ENCODE measurements at regions not wholly inside any gene's neighbourhood (a gene's known extent, or its start where the extent isn't known, plus 50 kb on each side); places are given as distances from the start of the nearest gene placed in this dataset.

- H3K27me3 ChIP-seq (ENCODE audit: control insufficient read depth in 1 of 2, insufficient read depth in 2 of 2, low read length in 2 of 2): peaks cover 8 to 29% of the 10 kb centered on the region in 2 donors
- H3K4me1 ChIP-seq (ENCODE audit: control insufficient read depth, insufficient read depth, low read length): peaks cover 1% of the 10 kb centered on the region
- H3K9me3 ChIP-seq (ENCODE audit: control insufficient read depth in 2 of 2, low read length in 2 of 2): peaks cover 7 to 17% of the 10 kb centered on the region in 2 donors
- no peak overlapping the region for H3K9ac ChIP-seq (ENCODE audit: low read length in 2 of 2)
- H3K27ac ChIP-seq (ENCODE audit: low read length): no peak overlapping the region
- no peaks in the 10 kb centered on the region for H3K36me3 ChIP-seq (ENCODE audit: control insufficient read depth in 2 of 2, insufficient read depth in 2 of 2, low read length in 2 of 2)
- H3K4me3 ChIP-seq (ENCODE audit: low read length in 2 of 2): no peak overlapping the region
Measured at GRCh38 chr17:79671085-79671694, 59.6 kb upstream of the ENPP7 start.

GRCh38 chr17:79670537-79671084, 59.8 kb upstream of the RBFOX3 start:
- H3K27ac ChIP-seq (ENCODE audit: low read length): no peak overlapping the region
- H3K4me1 ChIP-seq (ENCODE audit: control insufficient read depth, insufficient read depth, low read length): peaks cover 6% of the 10 kb centered on the region
- H3K9me3 ChIP-seq (ENCODE audit: control insufficient read depth in 2 of 2, low read length in 2 of 2): peaks cover 7 to 17% of the 10 kb centered on the region in 2 donors
- no peaks in the 10 kb centered on the region for H3K36me3 ChIP-seq (ENCODE audit: control insufficient read depth in 2 of 2, insufficient read depth in 2 of 2, low read length in 2 of 2)
- no peak overlapping the region for H3K9ac ChIP-seq (ENCODE audit: low read length in 2 of 2)
- no peak overlapping the region for H3K4me3 ChIP-seq (ENCODE audit: low read length in 2 of 2)
- H3K27me3 ChIP-seq (ENCODE audit: control insufficient read depth in 1 of 2, insufficient read depth in 2 of 2, low read length in 2 of 2): peaks cover 8 to 29% of the 10 kb centered on the region in 2 donors

DNA sequence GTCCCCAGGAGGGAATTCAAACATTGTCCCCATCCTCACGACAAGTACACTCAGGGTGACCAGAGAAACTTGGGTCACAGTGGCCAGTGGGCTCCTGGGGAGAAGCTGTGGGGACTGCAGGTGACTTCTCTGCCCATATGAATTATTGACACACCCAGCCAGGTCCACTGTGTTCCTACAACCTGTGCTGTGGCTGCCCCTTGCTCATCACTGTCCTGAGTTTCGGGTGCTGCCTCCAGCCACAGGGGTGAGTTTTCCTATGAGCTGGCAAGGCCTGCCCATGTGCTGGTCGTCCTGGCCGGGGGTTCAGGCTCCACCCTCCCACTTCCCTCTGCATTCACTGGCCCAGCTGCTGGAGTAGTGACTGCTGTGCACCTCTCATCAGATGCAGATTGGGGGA, 59.0 kb upstream of the RBFOX3 start:
- Histone ChIP-seq H3K9ac (ENCODE audit: low read length in 2 of 2) (no peak overlapping the region), H3K4me1 (ENCODE audit: control insufficient read depth, insufficient read depth, low read length) (peaks cover 8% of the 10 kb centered on the region), H3K9me3 (ENCODE audit: control insufficient read depth in 2 of 2, low read length in 2 of 2) (peaks cover 7 to 17% of the 10 kb centered on the region in 2 donors), H3K4me3 (ENCODE audit: low read length in 2 of 2) (no peak overlapping the region), H3K27me3 (ENCODE audit: control insufficient read depth in 1 of 2, insufficient read depth in 2 of 2, low read length in 2 of 2) (peaks cover 8 to 26% of the 10 kb centered on the region in 2 donors), H3K36me3 (ENCODE audit: control insufficient read depth in 2 of 2, insufficient read depth in 2 of 2, low read length in 2 of 2) (no peaks in the 10 kb centered on the region), H3K27ac (ENCODE audit: low read length) (no peak overlapping the region)

DNA sequence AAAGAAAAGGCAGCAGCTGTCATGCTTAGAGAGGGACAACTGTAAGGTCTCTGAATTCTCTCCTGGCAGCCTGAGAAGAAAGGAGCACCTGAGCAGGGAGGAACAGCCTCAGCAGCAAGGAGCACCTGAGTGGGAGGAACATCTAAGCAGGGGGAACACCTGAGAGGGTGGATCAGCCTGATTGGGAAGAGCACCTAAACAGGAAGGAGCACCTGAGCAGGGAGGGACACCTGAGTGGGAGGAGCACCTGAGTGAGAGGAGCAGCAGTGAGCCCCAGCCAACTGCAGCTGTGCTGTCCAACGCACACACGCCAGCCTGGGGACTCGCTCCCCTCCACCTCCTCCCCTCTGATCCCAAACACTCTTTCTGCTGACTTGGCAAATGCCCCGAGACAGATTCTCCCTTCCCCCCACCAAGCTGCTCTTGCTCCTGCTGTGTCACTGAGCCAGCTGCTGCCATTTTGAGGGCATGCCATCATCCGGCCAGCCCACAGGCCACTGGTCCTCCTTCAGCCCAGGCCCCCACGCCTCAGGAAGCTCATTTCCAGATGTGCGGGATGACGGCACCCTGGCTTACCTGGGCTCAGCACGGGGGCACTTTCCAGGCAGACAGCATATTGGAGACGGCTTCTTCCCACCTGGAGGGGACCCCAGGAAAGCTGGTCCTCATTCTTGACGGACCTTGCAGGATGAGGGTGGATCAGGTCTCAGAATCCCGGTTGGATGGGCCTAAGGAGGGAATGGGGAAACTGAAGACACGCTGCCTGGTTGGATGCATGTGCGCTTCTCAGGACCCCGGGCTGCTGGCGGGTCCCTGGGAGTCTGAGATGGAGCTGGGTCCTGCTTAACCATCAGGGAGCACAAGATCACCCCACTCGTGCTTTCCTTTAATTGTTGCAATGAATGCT, 57.7 kb upstream of the RBFOX3 start:
- Histone ChIP-seq H3K4me3 (ENCODE audit: low read length in 2 of 2) (no peak overlapping the region), H3K27ac (ENCODE audit: low read length) (no peak overlapping the region), H3K36me3 (ENCODE audit: control insufficient read depth in 2 of 2, insufficient read depth in 2 of 2, low read length in 2 of 2) (no peaks in the 10 kb centered on the region), H3K9ac (ENCODE audit: low read length in 2 of 2) (no peak overlapping the region), H3K27me3 (ENCODE audit: control insufficient read depth in 1 of 2, insufficient read depth in 2 of 2, low read length in 2 of 2) (peaks cover 8 to 18% of the 10 kb centered on the region in 2 donors), H3K9me3 (ENCODE audit: control insufficient read depth in 2 of 2, low read length in 2 of 2) (peaks cover 4 to 8% of the 10 kb centered on the region in 2 donors), H3K4me1 (ENCODE audit: control insufficient read depth, insufficient read depth, low read length) (peaks cover 8% of the 10 kb centered on the region)

DNA sequence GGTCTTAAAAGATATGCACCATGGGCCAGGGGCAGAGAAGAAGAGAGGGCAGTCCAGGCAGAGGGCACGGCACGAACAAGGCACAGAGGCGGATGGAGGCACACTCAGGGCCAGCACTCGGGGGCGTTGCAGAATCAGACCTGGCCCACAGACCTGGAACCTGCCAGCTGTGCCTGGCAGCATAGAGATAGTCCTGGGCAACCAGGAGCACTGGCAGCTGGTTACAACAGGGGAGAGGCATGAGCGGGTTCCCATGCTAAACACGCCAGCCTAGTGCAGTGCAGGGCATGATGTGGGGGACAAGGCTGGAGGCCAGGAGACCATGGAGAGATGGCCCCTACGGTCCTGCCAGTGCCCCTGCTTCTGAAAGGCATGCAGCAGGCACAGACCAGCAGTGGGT, 56.9 kb upstream of the RBFOX3 start:
- H3K4me1 ChIP-seq (ENCODE audit: control insufficient read depth, insufficient read depth, low read length): peaks cover 8% of the 10 kb centered on the region
- H3K4me3 ChIP-seq (ENCODE audit: low read length in 2 of 2): no peak overlapping the region
- H3K27ac ChIP-seq (ENCODE audit: low read length): no peak overlapping the region
- peaks cover 8 to 18% of the 10 kb centered on the region in 2 donors for H3K27me3 ChIP-seq (ENCODE audit: control insufficient read depth in 1 of 2, insufficient read depth in 2 of 2, low read length in 2 of 2)
- no peak overlapping the region for H3K9ac ChIP-seq (ENCODE audit: low read length in 2 of 2)
- no peaks in the 10 kb centered on the region for H3K36me3 ChIP-seq (ENCODE audit: control insufficient read depth in 2 of 2, insufficient read depth in 2 of 2, low read length in 2 of 2)
- H3K9me3 ChIP-seq (ENCODE audit: control insufficient read depth in 2 of 2, low read length in 2 of 2): peaks cover 0 to 7% of the 10 kb centered on the region in 2 donors

- Histone ChIP-seq H3K4me3 (ENCODE audit: low read length in 2 of 2) (no peak overlapping the region), H3K9ac (ENCODE audit: low read length in 2 of 2) (no peak overlapping the region), H3K27me3 (ENCODE audit: control insufficient read depth in 1 of 2, insufficient read depth in 2 of 2, low read length in 2 of 2) (peaks cover 8 to 14% of the 10 kb centered on the region in 2 donors), H3K36me3 (ENCODE audit: control insufficient read depth in 2 of 2, insufficient read depth in 2 of 2, low read length in 2 of 2) (no peaks in the 10 kb centered on the region), H3K27ac (ENCODE audit: low read length) (no peak overlapping the region), H3K4me1 (ENCODE audit: control insufficient read depth, insufficient read depth, low read length) (peaks cover 8% of the 10 kb centered on the region), H3K9me3 (ENCODE audit: control insufficient read depth in 2 of 2, low read length in 2 of 2) (peaks cover 0 to 4% of the 10 kb centered on the region in 2 donors)
Measured at GRCh38 chr17:79667121-79667715, 56.4 kb upstream of the RBFOX3 start.

- peaks cover 2 to 6% of the 10 kb centered on the region in 2 donors for H3K9me3 ChIP-seq (ENCODE audit: control insufficient read depth in 2 of 2, low read length in 2 of 2)
- H3K27ac ChIP-seq (ENCODE audit: low read length): no peak overlapping the region
- H3K4me1 ChIP-seq (ENCODE audit: control insufficient read depth, insufficient read depth, low read length): peaks cover 8% of the 10 kb centered on the region
- H3K4me3 ChIP-seq (ENCODE audit: low read length in 2 of 2): no peak overlapping the region
- H3K27me3 ChIP-seq (ENCODE audit: control insufficient read depth in 1 of 2, insufficient read depth in 2 of 2, low read length in 2 of 2): peaks cover 6 to 11% of the 10 kb centered on the region in 2 donors
- no peak overlapping the region for H3K9ac ChIP-seq (ENCODE audit: low read length in 2 of 2)
- H3K36me3 ChIP-seq (ENCODE audit: control insufficient read depth in 2 of 2, insufficient read depth in 2 of 2, low read length in 2 of 2): no peaks in the 10 kb centered on the region
Measured at GRCh38 chr17:79666111-79666510, 55.3 kb upstream of the RBFOX3 start.

DNA sequence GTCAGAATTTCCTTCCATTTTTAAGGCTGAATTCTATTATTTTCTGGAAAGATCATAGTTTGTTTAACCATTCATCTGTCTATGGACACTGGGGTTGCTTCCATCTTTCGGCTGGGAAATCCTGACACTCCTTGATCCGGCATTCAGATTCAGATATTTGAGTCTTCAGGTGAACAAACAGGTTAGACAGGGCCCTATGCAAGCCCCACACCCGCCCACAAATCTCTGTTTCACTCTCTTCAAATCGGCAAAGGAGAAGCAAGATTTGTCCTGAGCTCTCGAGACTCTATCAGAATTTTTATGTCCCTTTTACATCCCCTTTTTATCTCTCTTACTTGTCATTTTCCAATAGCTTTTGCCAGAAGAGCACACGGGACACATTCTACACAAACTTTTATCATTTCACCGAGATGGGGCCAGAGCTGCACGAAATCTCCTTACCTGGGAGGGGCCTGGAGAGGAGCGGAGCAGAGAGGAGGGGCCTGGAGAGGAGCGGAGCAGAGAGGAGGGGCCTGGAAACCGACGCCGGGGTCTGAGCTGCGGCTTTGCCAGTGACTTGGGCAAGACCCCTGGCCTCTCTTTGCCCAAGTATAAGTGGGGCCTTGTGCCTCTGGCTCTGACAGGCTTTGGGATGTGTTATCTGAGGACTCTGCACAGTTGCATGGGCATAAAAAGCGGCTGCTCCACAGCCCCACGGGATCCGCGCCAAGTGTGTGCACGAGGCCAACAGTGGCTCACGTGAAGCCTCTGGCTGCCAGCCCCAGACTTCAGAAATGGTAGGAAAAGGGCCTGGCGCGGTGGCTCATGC, 54.3 kb upstream of the RBFOX3 start:
- H3K27ac ChIP-seq (ENCODE audit: low read length): peak overlapping the region; percentile 46
- peaks cover 8% of the 10 kb centered on the region for H3K4me1 ChIP-seq (ENCODE audit: control insufficient read depth, insufficient read depth, low read length)
- peaks cover 2 to 8% of the 10 kb centered on the region in 2 donors for H3K9me3 ChIP-seq (ENCODE audit: control insufficient read depth in 2 of 2, low read length in 2 of 2)
- no peak overlapping the region for H3K9ac ChIP-seq (ENCODE audit: low read length in 2 of 2)
- H3K27me3 ChIP-seq (ENCODE audit: control insufficient read depth in 1 of 2, insufficient read depth in 2 of 2, low read length in 2 of 2): peaks cover 2 to 8% of the 10 kb centered on the region in 2 donors
- H3K4me3 ChIP-seq (ENCODE audit: low read length in 2 of 2): peak overlapping the region in 1 of 2 donors; percentile 29
- no peaks in the 10 kb centered on the region for H3K36me3 ChIP-seq (ENCODE audit: control insufficient read depth in 2 of 2, insufficient read depth in 2 of 2, low read length in 2 of 2)

DNA sequence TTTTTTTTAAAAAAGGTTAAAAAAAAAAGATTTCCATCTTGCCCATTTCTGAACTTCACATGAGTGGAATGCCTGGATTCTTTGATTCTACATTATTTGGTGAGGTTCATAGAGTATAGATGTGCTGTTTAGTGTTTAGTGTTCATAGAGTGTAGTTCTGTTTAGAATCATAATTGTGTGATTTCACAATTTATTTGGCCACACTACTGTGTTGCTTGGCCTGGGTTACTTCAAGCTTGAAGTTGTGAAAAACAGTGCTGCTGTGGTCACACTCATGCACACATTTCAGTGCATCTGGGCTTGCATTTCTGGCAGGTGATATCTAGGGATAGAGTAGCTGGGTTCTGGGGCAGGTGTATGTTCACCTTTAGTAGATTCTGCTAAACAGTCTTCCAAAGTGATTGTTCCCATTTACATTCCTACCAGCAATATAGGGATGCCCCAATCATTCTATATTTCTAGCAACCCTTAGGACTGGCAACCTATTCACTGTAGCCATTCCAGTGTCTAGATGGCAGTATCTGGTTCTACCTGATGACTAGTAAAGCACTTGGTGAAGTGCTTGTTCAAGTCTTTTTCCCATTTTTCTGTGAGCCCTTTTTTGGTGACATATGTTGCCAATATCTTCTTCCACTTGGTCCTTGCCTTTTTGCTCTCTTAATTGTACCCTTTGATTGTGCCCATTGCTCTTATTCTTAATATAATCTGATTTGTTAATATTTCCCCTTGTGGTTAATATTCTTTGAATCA, 50.6 kb upstream of the RBFOX3 start:
- H3K4me1 ChIP-seq (ENCODE audit: control insufficient read depth, insufficient read depth, low read length): peaks cover 21% of the 10 kb centered on the region
- peaks cover 0 to 7% of the 10 kb centered on the region in 2 donors for H3K27me3 ChIP-seq (ENCODE audit: control insufficient read depth in 1 of 2, insufficient read depth in 2 of 2, low read length in 2 of 2)
- no peak overlapping the region for H3K9ac ChIP-seq (ENCODE audit: low read length in 2 of 2)
- no peaks in the 10 kb centered on the region for H3K36me3 ChIP-seq (ENCODE audit: control insufficient read depth in 2 of 2, insufficient read depth in 2 of 2, low read length in 2 of 2)
- H3K4me3 ChIP-seq (ENCODE audit: low read length in 2 of 2): no peak overlapping the region
- H3K9me3 ChIP-seq (ENCODE audit: control insufficient read depth in 2 of 2, low read length in 2 of 2): peaks cover 2 to 8% of the 10 kb centered on the region in 2 donors
- H3K27ac ChIP-seq (ENCODE audit: low read length): no peak overlapping the region
